ENCODE measurements at regions not wholly inside any gene's neighbourhood (a gene's known extent, or its start where the extent isn't known, plus 50 kb on each side); places are given as distances from the start of the nearest gene placed in this dataset.
"Not testable (repeated sequence)": the region's sequence is repeated elsewhere in the genome, so short reads cannot be mapped to it uniquely, and the experiment has no call there.

GRCh38 chr21:6486821-6487220, 4034.6 kb upstream of the TPTE start:
- DNase-seq, result not testable (repeated sequence)

- not testable (repeated sequence) for DNase-seq
Observed at GRCh38 chr21:6492691-6493090, 4028.7 kb upstream of the TPTE start.

GRCh38 chr21:6493957-6494356, 4027.4 kb upstream of the TPTE start:
- not testable (repeated sequence) for DNase-seq

GRCh38 chr21:6496356-6496755, 4025.0 kb upstream of the TPTE start:
- DNase-seq, result not testable (repeated sequence)

- DNase-seq, result not testable (repeated sequence)
Observed at GRCh38 chr21:6498716-6499115, 4022.7 kb upstream of the TPTE start.

GRCh38 chr21:6499128-6499826, 4022.1 kb upstream of the TPTE start:
- not testable (repeated sequence) for DNase-seq

- not testable (repeated sequence) for DNase-seq
Observed at GRCh38 chr21:6499866-6500265, 4021.5 kb upstream of the TPTE start.

GRCh38 chr21:6500681-6501080, 4020.7 kb upstream of the TPTE start:
- DNase-seq, result not testable (repeated sequence)

- DNase-seq, result not testable (repeated sequence)
Observed at GRCh38 chr21:6506167-6506894, 4015.1 kb upstream of the TPTE start.

GRCh38 chr21:6507632-6508031, 4013.8 kb upstream of the TPTE start:
- DNase-seq, result not testable (repeated sequence)

GRCh38 chr21:6521777-6522176, 3999.6 kb upstream of the TPTE start:
- DNase-seq, result not testable (repeated sequence)

- not testable (repeated sequence) for DNase-seq
Observed at GRCh38 chr21:6526213-6526612, 3995.2 kb upstream of the TPTE start.

- DNase-seq, result not testable (repeated sequence)
Observed at GRCh38 chr21:6530655-6531054, 3990.7 kb upstream of the TPTE start.

GRCh38 chr21:6533261-6533660, 3988.1 kb upstream of the TPTE start:
- not testable (repeated sequence) for DNase-seq

GRCh38 chr21:6538320-6538719, 3983.1 kb upstream of the TPTE start:
- DNase-seq, result not testable (repeated sequence)

- not testable (repeated sequence) for DNase-seq
Observed at GRCh38 chr21:6539688-6540087, 3981.7 kb upstream of the TPTE start.

GRCh38 chr21:6541036-6541435, 3980.3 kb upstream of the TPTE start:
- DNase-seq, result not testable (repeated sequence)

- not testable (repeated sequence) for DNase-seq
Observed at GRCh38 chr21:6545288-6545687, 3976.1 kb upstream of the TPTE start.

GRCh38 chr21:6551045-6551444, 3970.3 kb upstream of the TPTE start:
- DNase-seq, result not testable (repeated sequence)

- DNase-seq, result not testable (repeated sequence)
Observed at GRCh38 chr21:6553505-6554376, 3967.6 kb upstream of the TPTE start.

- DNase-seq, result not testable (repeated sequence)
Observed at GRCh38 chr21:6554377-6554864, 3967.0 kb upstream of the TPTE start.

- not testable (repeated sequence) for DNase-seq
Observed at GRCh38 chr21:6556516-6556915, 3964.9 kb upstream of the TPTE start.

- DNase-seq, result not testable (repeated sequence)
Observed at GRCh38 chr21:6557415-6557814, 3964.0 kb upstream of the TPTE start.
